Motor neuron (in vitro differentiated cells): ENCODE measurements at regions not wholly inside any gene's neighbourhood (a gene's known extent, or its start where the extent isn't known, plus 50 kb on each side); places are given as distances from the start of the nearest gene placed in this dataset.
A peak's percentile ranks its signal among the peaks of the same experiment; 100 is the strongest.

Experiments used
- ATAC-seq, 8 experiments: fragments of 200-7000 bp; cut with Tn5 transposase; replicated peaks in 6 of 8; 2 replicates each; pipeline ENCODE4 v1.8.0; 2021; ENCODE audit warnings: mild to moderate bottlenecking in 8 of 8, moderate library complexity in 8 of 8
- H3K27ac ChIP-seq, 2 donors: fragments of 250-450 bp; sonication (Bioruptor Pico); 2 replicates each; pipeline ENCODE4 v1.9.0; 2021; ENCODE audit warnings: antibody characterized with exemption in 2 of 2, mild to moderate bottlenecking in 2 of 2, moderate library complexity in 1 of 2
- H3K4me1 ChIP-seq, 2 donors: fragments of 250-450 bp; sonication (Bioruptor Pico); replicated peaks in 1 of 2; 2 replicates each; pipeline ENCODE4 v1.6.1; 2021; ENCODE audit warnings: antibody characterized with exemption in 2 of 2, mild to moderate bottlenecking in 2 of 2, moderate library complexity in 1 of 2
- H3K4me3 ChIP-seq, 5 donors: fragments of 250-450 bp; sonication (Bioruptor Pico); 2 replicates each; pipeline ENCODE4 v1.9.0; 2021; ENCODE audit warnings: antibody characterized with exemption in 5 of 5, mild to moderate bottlenecking in 5 of 5, moderate library complexity in 4 of 5
- WGBS, 10 experiments: fragments of 450-650 bp; shearing (Covaris generic); methylation state at CpG; one replicate each; pipeline ENCODE4 v1.0.0; 2022; 5-methylcytosine and 5-hydroxymethylcytosine counted together
- in situ Hi-C, 9 experiments: fragments of 400-800 bp; cut with MboI; loops; one replicate each; pipeline ENCODE4 v1.15.0; 2021; ENCODE audit warnings: low sequenced_read_pairs in 9 of 9, low pct_unique_long_range_greater_than_20kb in 2 of 9; ENCODE audit not compliant: unreplicated experiment in 9 of 9

DNA sequence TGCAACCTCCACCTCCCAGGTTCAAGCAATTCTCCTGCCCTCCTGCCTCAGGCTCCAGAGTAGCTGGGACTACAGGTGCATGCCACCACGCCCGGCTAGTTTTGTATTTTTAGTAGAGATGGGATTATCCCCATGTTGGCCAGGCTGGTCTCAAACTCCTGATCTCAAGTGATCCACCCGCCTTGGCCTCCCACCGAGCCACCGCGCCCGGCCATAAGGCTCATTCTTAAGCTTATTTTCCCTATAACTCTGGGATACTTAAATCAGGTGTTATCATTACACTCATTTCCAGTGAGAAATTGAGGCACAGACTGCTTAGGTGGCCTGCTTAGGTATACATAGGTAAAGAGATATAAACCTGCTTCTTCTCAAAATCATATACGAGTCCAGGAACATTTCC is 188.3 kb upstream of the MTNR1B start:
- H3K4me1 ChIP-seq = no peaks in the 10 kb centered on the region
- no peak overlapping the region for H3K27ac ChIP-seq
- no peak for ATAC-seq
- 52 to 98% (median 85%) methylated on average over 1 to 8 of the region's 8 CpGs for WGBS, 10 experiments
- no peak overlapping the region for H3K4me3 ChIP-seq
- in situ Hi-C loops = no loop called here

GRCh38 chr11:92782806-92783205 is 186.6 kb upstream of the MTNR1B start:
- no peak overlapping the region for H3K27ac ChIP-seq
- no peaks in the 10 kb centered on the region for H3K4me1 ChIP-seq
- no peak overlapping the region for H3K4me3 ChIP-seq
- no peak for ATAC-seq
- WGBS, 10 experiments = 32 to 100% (median 90%) methylated on average over 1 to 5 of the region's 5 CpGs; no CpG with 5 or more reads in 7 of the 10 experiments
- in situ Hi-C loops = no loop called here

DNA sequence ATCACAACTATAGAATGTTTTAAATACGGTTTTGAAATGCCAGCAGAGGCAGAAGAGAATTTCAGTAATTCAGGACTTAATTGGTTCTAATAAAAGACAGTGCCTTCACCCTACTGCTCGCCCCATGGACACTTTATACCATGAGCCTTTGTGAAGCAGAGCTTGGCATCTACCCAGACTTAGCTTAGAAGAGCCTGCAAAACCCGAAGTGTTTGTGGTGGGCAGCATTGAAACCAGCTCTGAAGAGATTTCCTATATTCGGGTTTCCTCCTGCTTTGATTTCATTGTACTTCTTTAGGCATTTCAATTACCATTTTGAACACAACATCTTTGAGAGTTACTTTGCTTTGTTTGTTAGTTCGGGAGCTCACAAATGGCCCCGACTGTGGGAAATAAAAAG is 185.1 kb upstream of the MTNR1B start:
- in situ Hi-C loops = no loop called here
- Histone ChIP-seq H3K4me3 (no peak overlapping the region), H3K4me1 (no peaks in the 10 kb centered on the region), H3K27ac (no peak overlapping the region)
- ATAC-seq = peak in 3 of 8 experiments; percentile 50 to 83 (median 72)
- WGBS, 10 experiments = 23 to 93% (median 69%) methylated on average over 1 to 6 of the region's 6 CpGs

GRCh38 chr11:92787638-92788037 is 181.8 kb upstream of the MTNR1B start:
- ATAC-seq = no peak
- Histone ChIP-seq H3K4me3 (no peak overlapping the region), H3K4me1 (no peaks in the 10 kb centered on the region), H3K27ac (no peak overlapping the region)
- in situ Hi-C loops = no loop called here
- WGBS, 10 experiments = 0 to 100% (median 83%) methylated on average over 1 to 2 of the region's 2 CpGs; no CpG with 5 or more reads in 1 of the 10 experiments

- H3K4me1 ChIP-seq = no peaks in the 10 kb centered on the region
- no peak overlapping the region for H3K27ac ChIP-seq
- 39 to 97% (median 83%) methylated on average over 3 to 9 of the region's 9 CpGs; no CpG with 5 or more reads in 1 of the 10 experiments for WGBS, 10 experiments
- in situ Hi-C loops = no loop called here
- ATAC-seq = no peak
- no peak overlapping the region for H3K4me3 ChIP-seq
Observed at GRCh38 chr11:92789761-92790160, 179.7 kb upstream of the MTNR1B start.

GRCh38 chr11:92790366-92790765 is 179.1 kb upstream of the MTNR1B start:
- 0 to 100% (median 41%) methylated on average over 1 of the region's 1 CpG; no CpG with 5 or more reads in 2 of the 10 experiments for WGBS, 10 experiments
- no peaks in the 10 kb centered on the region for H3K4me1 ChIP-seq
- no peak overlapping the region for H3K4me3 ChIP-seq
- H3K27ac ChIP-seq = no peak overlapping the region
- in situ Hi-C loops = no loop called here
- no peak for ATAC-seq

GRCh38 chr11:92790926-92791616 is 178.4 kb upstream of the MTNR1B start:
- H3K27ac ChIP-seq = no peak overlapping the region
- H3K4me3 ChIP-seq = no peak overlapping the region
- peak in 2 of 8 experiments; percentile 80 to 90 for ATAC-seq
- no peaks in the 10 kb centered on the region for H3K4me1 ChIP-seq
- in situ Hi-C loops = no loop called here

GRCh38 chr11:92791886-92792285 is 177.6 kb upstream of the MTNR1B start:
- in situ Hi-C loops = no loop called here

DNA sequence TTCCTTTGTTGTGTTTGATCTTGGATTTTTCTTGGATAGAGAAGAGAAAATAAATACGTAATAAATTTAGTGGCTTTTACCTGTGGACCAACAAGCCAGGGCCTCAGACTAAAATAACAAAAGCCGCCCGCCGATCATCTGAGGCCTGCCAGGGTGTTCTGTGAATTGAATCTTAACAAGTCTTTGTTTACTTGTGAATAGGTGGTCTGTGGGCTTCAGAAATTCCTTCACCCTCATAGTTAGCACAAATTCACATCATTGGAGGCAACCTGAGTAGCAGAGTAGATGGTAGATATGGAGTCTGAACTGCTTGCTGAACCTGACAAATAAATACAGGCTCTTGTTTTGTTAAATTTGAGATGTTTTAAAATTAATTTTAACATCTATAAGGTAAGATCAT is 176.3 kb upstream of the MTNR1B start:
- ATAC-seq = no peak
- Histone ChIP-seq H3K4me3 (no peak overlapping the region), H3K4me1 (no peaks in the 10 kb centered on the region), H3K27ac (no peak overlapping the region)
- WGBS, 10 experiments = 30 to 95% (median 62%) methylated on average over 1 to 4 of the region's 4 CpGs; no CpG with 5 or more reads in 1 of the 10 experiments
- in situ Hi-C loops = no loop called here

More at GRCh38 chr11:92791886-92792285, 177.6 kb upstream of the MTNR1B start:
- ATAC-seq = no peak
- WGBS, 10 experiments = 28 to 100% (median 94%) methylated on average over 2 to 3 of the region's 3 CpGs; no CpG with 5 or more reads in 1 of the 10 experiments
- no peak overlapping the region for H3K4me3 ChIP-seq
- H3K4me1 ChIP-seq = no peaks in the 10 kb centered on the region
- H3K27ac ChIP-seq = no peak overlapping the region

DNA sequence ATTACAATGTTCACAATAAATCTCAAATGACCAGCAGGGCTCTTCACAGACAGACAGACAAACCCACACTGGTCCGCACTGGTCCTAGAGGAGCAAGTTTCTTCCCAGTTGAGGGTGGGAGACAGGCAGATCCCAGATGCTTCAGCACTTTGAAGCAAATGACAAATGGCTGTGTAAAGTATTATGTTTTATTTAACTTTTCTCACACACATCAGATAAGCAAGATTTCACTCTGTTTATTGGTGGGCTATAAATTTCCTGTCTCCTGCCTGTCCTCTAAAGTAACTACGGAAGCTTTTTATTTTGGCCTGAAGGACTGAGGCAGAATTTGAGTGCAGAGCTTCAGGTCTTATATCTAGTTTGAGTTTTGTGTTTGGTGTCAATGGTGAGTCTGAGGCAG is 174.7 kb upstream of the MTNR1B start:
- Histone ChIP-seq H3K4me1 (no peaks in the 10 kb centered on the region), H3K27ac (no peak overlapping the region), H3K4me3 (no peak overlapping the region)
- in situ Hi-C loops = no loop called here
- WGBS, 10 experiments = 33 to 100% (median 96%) methylated on average over 1 to 2 of the region's 2 CpGs; no CpG with 5 or more reads in 2 of the 10 experiments
- no peak for ATAC-seq

- no peak for ATAC-seq
- WGBS, 10 experiments = 0 to 100% (median 75%) methylated on average over 1 of the region's 1 CpG; no CpG with 5 or more reads in 3 of the 10 experiments
- in situ Hi-C loops = no loop called here
- Histone ChIP-seq H3K27ac (no peak overlapping the region), H3K4me3 (no peak overlapping the region), H3K4me1 (no peaks in the 10 kb centered on the region)
Observed at GRCh38 chr11:92796744-92797143, 172.7 kb upstream of the MTNR1B start.

DNA sequence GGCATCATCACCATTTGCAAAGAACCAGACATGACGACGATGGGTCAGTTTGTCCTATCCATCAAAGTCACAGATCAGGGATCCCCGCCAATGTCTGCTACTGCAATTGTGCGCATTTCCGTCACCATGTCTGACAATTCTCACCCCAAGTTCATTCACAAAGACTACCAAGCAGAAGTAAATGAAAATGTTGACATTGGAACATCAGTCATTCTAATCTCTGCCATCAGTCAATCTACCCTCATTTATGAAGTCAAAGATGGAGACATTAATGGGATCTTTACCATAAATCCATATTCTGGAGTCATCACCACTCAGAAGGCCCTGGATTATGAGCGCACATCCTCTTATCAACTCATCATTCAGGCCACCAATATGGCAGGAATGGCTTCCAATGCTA is 171.6 kb upstream of the MTNR1B start:
- peaks cover 2 to 11% of the 10 kb centered on the region in 2 donors for H3K4me1 ChIP-seq
- 25 to 100% (median 92%) methylated on average over 1 to 6 of the region's 6 CpGs; no CpG with 5 or more reads in 1 of the 10 experiments for WGBS, 10 experiments
- in situ Hi-C loops = no loop called here
- ATAC-seq = no peak
- H3K4me3 ChIP-seq = no peak overlapping the region
- H3K27ac ChIP-seq = no peak overlapping the region

GRCh38 chr11:92801685-92802084 is 167.8 kb upstream of the MTNR1B start:
- 44 to 93% (median 90%) methylated on average over 1 to 12 of the region's 13 CpGs; no CpG with 5 or more reads in 2 of the 10 experiments for WGBS, 10 experiments
- no peak for ATAC-seq

GRCh38 chr11:92802644-92803043 is 166.8 kb upstream of the MTNR1B start:
- peaks cover 34 to 42% of the 10 kb centered on the region in 2 donors for H3K4me1 ChIP-seq
- 0 to 67% (median 29%) methylated on average over 1 to 2 of the region's 2 CpGs; no CpG with 5 or more reads in 4 of the 10 experiments for WGBS, 10 experiments
- no peak for ATAC-seq
- in situ Hi-C loops = no loop called here
- H3K4me3 ChIP-seq = no peak overlapping the region
- no peak overlapping the region for H3K27ac ChIP-seq

More at GRCh38 chr11:92801685-92802084, 167.8 kb upstream of the MTNR1B start:
- Histone ChIP-seq H3K27ac (no peak overlapping the region), H3K4me1 (peaks cover 25 to 35% of the 10 kb centered on the region in 2 donors), H3K4me3 (no peak overlapping the region)
- in situ Hi-C loops = no loop called here
